ENCODE measurements at regions not wholly inside any gene's neighbourhood (a gene's known extent, or its start where the extent isn't known, plus 50 kb on each side); places are given as distances from the start of the nearest gene placed in this dataset.

DNA sequence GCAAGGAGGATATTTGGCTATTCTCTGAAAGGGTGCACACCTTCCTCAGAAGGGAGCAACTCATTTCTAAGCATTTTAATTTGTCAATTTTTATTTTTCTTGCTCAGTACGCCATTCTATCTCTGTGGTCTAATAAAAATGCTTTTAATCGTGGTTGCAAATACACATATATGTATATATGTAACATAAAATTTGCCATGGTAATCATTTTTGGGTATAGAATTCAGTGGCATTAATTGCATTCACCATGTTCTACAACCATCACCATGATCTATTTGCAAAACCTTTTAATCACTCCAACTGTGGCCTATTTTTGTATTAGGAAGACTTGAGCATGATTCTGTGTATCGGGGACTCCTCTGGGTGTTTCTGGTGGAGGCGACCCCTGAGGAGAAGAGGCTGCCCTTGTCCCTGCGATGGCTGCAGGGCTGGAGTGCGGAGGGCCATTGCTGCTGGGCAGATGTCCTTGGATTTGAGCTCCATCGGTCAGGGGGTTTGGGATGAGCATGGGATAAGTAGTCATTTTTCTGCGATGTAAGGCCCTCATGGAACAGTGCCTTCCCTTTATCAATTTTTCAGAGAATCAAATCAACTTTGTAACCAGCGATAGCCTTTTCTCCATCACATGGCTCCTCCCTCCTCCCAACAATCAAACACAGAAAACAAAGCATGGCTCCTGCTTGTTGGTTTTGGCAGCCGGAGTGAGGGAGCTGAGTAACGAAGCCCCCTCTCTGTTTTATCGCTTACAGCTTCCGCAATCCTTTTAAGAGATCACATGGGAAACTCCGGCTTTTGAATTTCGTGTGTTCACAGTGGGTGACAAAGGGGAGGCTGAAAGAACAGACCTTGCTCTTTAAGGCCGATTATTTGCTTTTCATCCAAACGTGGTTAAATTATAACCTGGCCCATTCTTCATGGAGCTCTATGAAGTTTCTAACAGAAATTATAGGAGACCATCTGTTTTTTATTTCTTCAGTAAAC lies 187.3 kb downstream of the TENT4A start:
- ATAC-seq (ENCODE audit: low FRiP score in 2 of 2): no peak
- no peaks in the 10 kb centered on the region for H3K36me3 ChIP-seq
- no peaks in the 10 kb centered on the region for H3K9me3 ChIP-seq
- no peaks in the 10 kb centered on the region for H3K27me3 ChIP-seq
- 79 to 81% methylated on average over 17 of the region's 17 CpGs for WGBS, 2 donors
- H3K4me1 ChIP-seq: no peaks in the 10 kb centered on the region
- no peak overlapping the region for H3K4me3 ChIP-seq
- H3K27ac ChIP-seq: no peak overlapping the region
- TF ChIP-seq POLR2A (IDR thresholded peaks at IDR 0.05) (no peak), EP300 (IDR thresholded peaks at IDR 0.05) (no peak), POLR2AphosphoS5 (IDR thresholded peaks at IDR 0.05) (no peak)
- TF ChIP-seq, protein P1, sequence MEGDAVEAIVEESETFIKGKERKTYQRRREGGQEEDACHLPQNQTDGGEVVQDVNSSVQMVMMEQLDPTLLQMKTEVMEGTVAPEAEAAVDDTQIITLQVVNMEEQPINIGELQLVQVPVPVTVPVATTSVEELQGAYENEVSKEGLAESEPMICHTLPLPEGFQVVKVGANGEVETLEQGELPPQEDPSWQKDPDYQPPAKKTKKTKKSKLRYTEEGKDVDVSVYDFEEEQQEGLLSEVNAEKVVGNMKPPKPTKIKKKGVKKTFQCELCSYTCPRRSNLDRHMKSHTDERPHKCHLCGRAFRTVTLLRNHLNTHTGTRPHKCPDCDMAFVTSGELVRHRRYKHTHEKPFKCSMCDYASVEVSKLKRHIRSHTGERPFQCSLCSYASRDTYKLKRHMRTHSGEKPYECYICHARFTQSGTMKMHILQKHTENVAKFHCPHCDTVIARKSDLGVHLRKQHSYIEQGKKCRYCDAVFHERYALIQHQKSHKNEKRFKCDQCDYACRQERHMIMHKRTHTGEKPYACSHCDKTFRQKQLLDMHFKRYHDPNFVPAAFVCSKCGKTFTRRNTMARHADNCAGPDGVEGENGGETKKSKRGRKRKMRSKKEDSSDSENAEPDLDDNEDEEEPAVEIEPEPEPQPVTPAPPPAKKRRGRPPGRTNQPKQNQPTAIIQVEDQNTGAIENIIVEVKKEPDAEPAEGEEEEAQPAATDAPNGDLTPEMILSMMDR (IDR thresholded peaks at IDR 0.05): no peak
- DNase-seq: peak in 1 of 2 donors; percentile 13

DNA sequence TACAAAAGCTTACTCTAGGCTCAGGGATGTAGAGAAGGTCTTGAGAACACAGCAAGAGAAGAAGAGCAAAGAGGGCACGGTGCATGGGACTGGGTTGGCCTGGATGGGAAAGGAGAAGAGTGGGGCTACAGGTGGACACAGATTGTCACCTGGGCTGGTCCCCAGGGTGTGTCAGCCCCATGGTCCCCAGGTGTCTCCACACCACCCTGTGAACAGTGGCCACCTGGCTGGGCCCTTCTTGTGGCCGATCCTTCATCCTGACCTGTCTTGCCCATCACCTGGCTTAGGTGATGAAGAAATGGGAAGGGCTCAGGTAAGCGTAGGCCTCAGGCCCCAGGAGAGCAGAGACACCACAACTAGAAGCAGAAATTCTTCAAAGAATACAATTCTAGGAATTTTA lies 188.9 kb downstream of the TENT4A start:
- Histone ChIP-seq H3K27me3 (no peaks in the 10 kb centered on the region), H3K4me1 (no peaks in the 10 kb centered on the region), H3K27ac (no peak overlapping the region), H3K4me3 (no peak overlapping the region), H3K9me3 (no peaks in the 10 kb centered on the region), H3K36me3 (no peaks in the 10 kb centered on the region)
- TF ChIP-seq, protein P1 (IDR thresholded peaks at IDR 0.05): no peak
- no peak for TF ChIP-seq POLR2A (IDR thresholded peaks at IDR 0.05)
- no peak for TF ChIP-seq POLR2AphosphoS5 (IDR thresholded peaks at IDR 0.05)
- TF ChIP-seq EP300 (IDR thresholded peaks at IDR 0.05): no peak
- no peak for DNase-seq
- ATAC-seq (ENCODE audit: low FRiP score in 2 of 2): peak in 1 of 2 donors; percentile 56
- WGBS, 2 donors: 87 to 95% methylated on average over 2 to 3 of the region's 3 CpGs

DNA sequence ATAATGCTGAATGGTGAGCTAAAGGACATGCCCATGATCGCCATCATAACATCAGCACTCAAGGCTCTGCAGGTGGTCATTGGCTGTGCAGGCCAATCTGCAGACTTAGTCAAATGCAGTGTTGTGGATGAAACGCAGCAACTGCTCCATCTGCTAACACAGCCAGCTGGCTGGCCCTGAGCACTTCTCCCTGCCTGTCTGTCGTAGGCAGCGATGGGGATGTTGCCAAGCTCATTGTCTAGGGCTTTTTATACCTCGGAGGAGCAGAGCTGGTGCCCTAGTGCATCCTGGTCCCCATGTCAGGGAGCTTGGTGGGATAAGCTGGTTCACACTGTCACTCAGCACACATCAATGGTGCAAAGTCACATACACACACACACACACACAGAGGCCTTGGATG lies 189.4 kb downstream of the TENT4A start:
- no peaks in the 10 kb centered on the region for H3K36me3 ChIP-seq
- H3K9me3 ChIP-seq: no peaks in the 10 kb centered on the region
- WGBS, 2 donors: 78 to 89% methylated on average over 4 to 5 of the region's 5 CpGs
- no peak for ATAC-seq (ENCODE audit: low FRiP score in 2 of 2)
- DNase-seq: no peak
- no peaks in the 10 kb centered on the region for H3K4me1 ChIP-seq
- TF ChIP-seq POLR2AphosphoS5 (IDR thresholded peaks at IDR 0.05): no peak
- TF ChIP-seq EP300 (IDR thresholded peaks at IDR 0.05): no peak
- TF ChIP-seq, protein P1 (IDR thresholded peaks at IDR 0.05): no peak
- TF ChIP-seq POLR2A (IDR thresholded peaks at IDR 0.05): no peak
- H3K4me3 ChIP-seq: no peak overlapping the region
- no peak overlapping the region for H3K27ac ChIP-seq
- H3K27me3 ChIP-seq: no peaks in the 10 kb centered on the region

DNA sequence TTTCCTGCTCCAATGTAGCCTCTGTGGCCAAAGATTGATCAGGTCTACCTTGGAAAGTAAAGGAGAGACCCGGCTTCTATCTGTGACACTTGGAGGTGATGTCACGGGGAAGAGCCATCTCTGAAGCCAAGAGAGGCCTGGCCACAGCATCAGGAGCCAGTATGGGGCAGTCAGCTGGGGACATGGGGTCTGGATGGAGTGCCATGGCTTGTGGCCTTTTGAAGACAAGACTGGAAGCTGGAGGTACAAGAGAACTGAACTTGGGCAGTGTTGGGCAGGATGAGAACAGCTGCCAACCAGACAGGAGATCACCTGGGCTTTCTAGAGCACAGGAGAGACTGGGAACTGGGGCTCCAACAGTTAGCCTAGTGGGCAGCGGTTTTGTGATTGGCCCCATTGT lies 190.7 kb downstream of the TENT4A start:
- 45 to 74% methylated on average over 3 of the region's 3 CpGs for WGBS, 2 donors
- DNase-seq: no peak
- ATAC-seq (ENCODE audit: low FRiP score in 2 of 2): no peak
- Histone ChIP-seq H3K4me1 (no peaks in the 10 kb centered on the region), H3K27ac (no peak overlapping the region), H3K4me3 (no peak overlapping the region), H3K27me3 (no peaks in the 10 kb centered on the region), H3K9me3 (no peaks in the 10 kb centered on the region), H3K36me3 (no peaks in the 10 kb centered on the region)
- TF ChIP-seq POLR2A (IDR thresholded peaks at IDR 0.05) (no peak), EP300 (IDR thresholded peaks at IDR 0.05) (no peak), POLR2AphosphoS5 (IDR thresholded peaks at IDR 0.05) (no peak)
- TF ChIP-seq, protein P1 (IDR thresholded peaks at IDR 0.05): no peak

All from upper lobe of left lung (tissue), 6 donors.